ENCODE measurements at regions not wholly inside any gene's neighbourhood (a gene's known extent, or its start where the extent isn't known, plus 50 kb on each side); places are given as distances from the start of the nearest gene placed in this dataset.
"Not testable (repeated sequence)": the region's sequence is repeated elsewhere in the genome, so short reads cannot be mapped to it uniquely, and the experiment has no call there.

- TF ChIP-seq FOXP4 (CRISPR knock-in tag; IDR thresholded peaks at IDR 0.05) = no peak
- no peak for TF ChIP-seq FOXP1 (CRISPR knock-in tag; IDR thresholded peaks at IDR 0.05; ENCODE audit: borderline replicate concordance)
These were observed 477.8 kb upstream of the SEL1L start (continued) for GRCh38 chr14:82011460-82011859.

- DNase-seq (ENCODE audit: low spot score) = no peak
- no peak overlapping the region for H3K4me3 Mint-ChIP-seq
- ChIA-PET POLR2A (no interaction called here), CTCF (interaction anchor here (1.2 kb wide), 1 partner anchor 102 kb away, joined by 3 read pairs; no protein-coding TSS in a partner anchor)
- peaks cover 34% of the 10 kb centered on the region for H3K36me3 Mint-ChIP-seq
- H3K9me3 Mint-ChIP-seq = peaks cover 47% of the 10 kb centered on the region
- no peak for TF ChIP-seq FOXP4 (CRISPR knock-in tag; IDR thresholded peaks at IDR 0.05)
- no peak for TF ChIP-seq MLX (CRISPR knock-in tag; IDR thresholded peaks at IDR 0.05)
- TF ChIP-seq ZNF425 (CRISPR knock-in tag; conservative IDR thresholded peaks at IDR 0.05) = no peak
- no peak for TF ChIP-seq SMAD4 (CRISPR knock-in tag; IDR thresholded peaks at IDR 0.05)
- TF ChIP-seq NR3C1 (CRISPR knock-in tag; conservative IDR thresholded peaks at IDR 0.05; ENCODE audit: low read depth) = no peak
- no peak for TF ChIP-seq ZNF532 (CRISPR knock-in tag; IDR thresholded peaks at IDR 0.05; ENCODE audit: borderline replicate concordance)
- TF ChIP-seq HMGXB4 (CRISPR knock-in tag; IDR thresholded peaks at IDR 0.05) = no peak
- H3K4me1 Mint-ChIP-seq = no peaks in the 10 kb centered on the region
- no peak for ATAC-seq
- H3K27me3 Mint-ChIP-seq (ENCODE audit: low read depth) = no peaks in the 10 kb centered on the region
- no peak overlapping the region for H3K27ac Mint-ChIP-seq
These were observed 495.4 kb upstream of the SEL1L start for GRCh38 chr14:82029038-82029437.

GRCh38 chr14:82035397-82035796 lies 501.7 kb upstream of the SEL1L start:
- ChIA-PET POLR2A (no interaction called here), CTCF (no interaction called here)
- no peak for DNase-seq (ENCODE audit: low spot score)
- no peak overlapping the region for H3K27ac Mint-ChIP-seq
- no peaks in the 10 kb centered on the region for H3K36me3 Mint-ChIP-seq
- TF ChIP-seq ZNF317 (CRISPR knock-in tag; IDR thresholded peaks at IDR 0.05; ENCODE audit: borderline replicate concordance, low read depth) = no peak
- no peak for TF ChIP-seq ZNF416 (CRISPR knock-in tag; IDR thresholded peaks at IDR 0.05)
- H3K4me1 Mint-ChIP-seq = no peaks in the 10 kb centered on the region
- ATAC-seq = no peak
- peaks cover 3% of the 10 kb centered on the region; the same call in 1 of the 2 replicates for H3K9me3 Mint-ChIP-seq
- no peak overlapping the region for H3K4me3 Mint-ChIP-seq
- H3K27me3 Mint-ChIP-seq (ENCODE audit: low read depth) = no peaks in the 10 kb centered on the region

- POLR2A ChIA-PET, H3K9me3 Mint-ChIP-seq, CTCF ChIA-PET: not testable (repeated sequence)
These were observed 504.4 kb upstream of the SEL1L start for GRCh38 chr14:82038066-82038465.

More at GRCh38 chr14:82038066-82038465, 504.4 kb upstream of the SEL1L start:
- H3K4me3 Mint-ChIP-seq; ATAC-seq; H3K27me3 Mint-ChIP-seq (ENCODE audit: low read depth); H3K4me1 Mint-ChIP-seq; DNase-seq (ENCODE audit: low spot score); H3K36me3 Mint-ChIP-seq; H3K27ac Mint-ChIP-seq: not testable (repeated sequence)

All from WTC11 (cell line).